ENCODE measurements at regions not wholly inside any gene's neighbourhood (a gene's known extent, or its start where the extent isn't known, plus 50 kb on each side); places are given as distances from the start of the nearest gene placed in this dataset.

DNA sequence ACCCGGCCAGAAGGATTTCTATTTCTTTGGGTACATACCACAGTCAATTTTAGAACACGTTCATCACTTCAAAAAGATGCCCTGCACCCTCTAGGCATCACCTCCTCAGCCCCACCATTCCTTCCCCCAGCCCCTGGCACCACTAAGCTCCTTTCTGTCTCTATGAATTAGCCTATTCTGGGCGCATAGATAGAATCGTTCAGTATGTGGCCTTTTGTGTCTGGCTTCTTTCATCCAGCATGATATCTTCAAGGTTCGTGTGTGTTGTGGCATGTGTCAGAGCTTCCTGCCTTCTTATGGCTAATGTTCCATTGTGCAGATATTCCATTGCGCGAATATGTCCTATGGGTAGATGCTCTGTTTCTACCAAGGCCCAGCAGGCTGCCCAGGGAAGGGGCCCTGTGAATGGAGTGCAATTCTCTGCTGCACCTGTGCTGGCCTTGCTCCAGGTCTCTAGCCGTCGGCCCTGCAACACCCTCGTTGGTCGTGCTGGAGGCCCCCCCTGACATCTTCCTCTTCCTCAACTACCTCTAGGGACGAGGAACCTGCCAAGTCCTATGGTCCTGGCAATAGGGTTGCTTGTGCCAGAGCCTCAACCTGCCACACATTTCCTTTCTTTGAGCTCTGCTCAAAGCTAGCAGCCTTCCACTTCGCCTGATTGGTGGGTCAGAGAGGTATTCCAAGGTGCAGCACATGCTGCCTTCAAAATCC is 113.5 kb downstream of the RIPK4 start:
- 84 to 87% methylated on average over 13 of the region's 13 CpGs for WGBS, 2 experiments
- H3K4me3 ChIP-seq (ENCODE audit: insufficient read depth, low read depth, low read length) = no peak overlapping the region

GRCh38 chr21:41651830-41652229 is 115.0 kb downstream of the RIPK4 start:
- Histone ChIP-seq H3K9me3 (ENCODE audit: control insufficient read depth, low read length) (no peaks in the 10 kb centered on the region), H3K4me1 (ENCODE audit: control insufficient read depth, insufficient read depth, low read length) (no peaks in the 10 kb centered on the region), H3K27ac (ENCODE audit: insufficient read depth, low read depth, low read length, poor library complexity, severe bottlenecking) (no peak overlapping the region), H3K27me3 (ENCODE audit: control insufficient read depth, insufficient read depth, low read length, poor library complexity, severe bottlenecking) (no peaks in the 10 kb centered on the region), H3K36me3 (ENCODE audit: control insufficient read depth, insufficient read depth, low read length) (no peaks in the 10 kb centered on the region), H3K4me3 (ENCODE audit: insufficient read depth, low read depth, low read length) (no peak overlapping the region)
- WGBS, 2 experiments = 90 to 97% methylated on average over 6 of the region's 6 CpGs

More for the DNA sequence above, 113.5 kb downstream of the RIPK4 start:
- Histone ChIP-seq H3K4me1 (ENCODE audit: control insufficient read depth, insufficient read depth, low read length) (no peaks in the 10 kb centered on the region), H3K36me3 (ENCODE audit: control insufficient read depth, insufficient read depth, low read length) (no peaks in the 10 kb centered on the region), H3K9me3 (ENCODE audit: control insufficient read depth, low read length) (no peaks in the 10 kb centered on the region), H3K27me3 (ENCODE audit: control insufficient read depth, insufficient read depth, low read length, poor library complexity, severe bottlenecking) (no peaks in the 10 kb centered on the region), H3K27ac (ENCODE audit: insufficient read depth, low read depth, low read length, poor library complexity, severe bottlenecking) (no peak overlapping the region)

DNA sequence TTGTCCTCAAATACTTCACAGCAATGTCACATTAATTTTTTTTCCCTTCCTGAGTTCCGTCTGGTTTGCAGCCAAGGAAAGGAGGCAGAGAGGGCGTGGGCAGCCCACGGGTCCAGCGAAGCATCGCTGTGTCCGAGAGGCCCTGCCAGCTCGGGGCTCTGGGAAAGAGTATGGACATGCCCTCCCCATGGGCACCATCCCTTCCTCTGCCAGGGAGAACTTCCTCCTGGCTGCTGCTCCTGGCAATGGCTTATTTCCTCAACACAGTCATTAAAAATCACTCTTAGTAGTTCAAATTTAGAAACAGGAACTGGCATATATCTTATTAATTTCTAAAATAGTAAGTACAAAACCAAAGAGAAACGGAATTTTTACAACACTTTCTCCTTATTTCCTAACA is 115.4 kb downstream of the RIPK4 start:
- Histone ChIP-seq H3K27ac (ENCODE audit: insufficient read depth, low read depth, low read length, poor library complexity, severe bottlenecking) (no peak overlapping the region), H3K4me1 (ENCODE audit: control insufficient read depth, insufficient read depth, low read length) (no peaks in the 10 kb centered on the region), H3K36me3 (ENCODE audit: control insufficient read depth, insufficient read depth, low read length) (no peaks in the 10 kb centered on the region), H3K4me3 (ENCODE audit: insufficient read depth, low read depth, low read length) (no peak overlapping the region), H3K9me3 (ENCODE audit: control insufficient read depth, low read length) (no peaks in the 10 kb centered on the region), H3K27me3 (ENCODE audit: control insufficient read depth, insufficient read depth, low read length, poor library complexity, severe bottlenecking) (no peaks in the 10 kb centered on the region)
- 90 to 97% methylated on average over 7 to 8 of the region's 8 CpGs for WGBS, 2 experiments

- no peaks in the 10 kb centered on the region for H3K27me3 ChIP-seq (ENCODE audit: control insufficient read depth, insufficient read depth, low read length, poor library complexity, severe bottlenecking)
- WGBS, 2 experiments = 92 to 94% methylated on average over 19 of the region's 19 CpGs
- H3K4me3 ChIP-seq (ENCODE audit: insufficient read depth, low read depth, low read length) = no peak overlapping the region
- H3K36me3 ChIP-seq (ENCODE audit: control insufficient read depth, insufficient read depth, low read length) = no peaks in the 10 kb centered on the region
- no peaks in the 10 kb centered on the region for H3K4me1 ChIP-seq (ENCODE audit: control insufficient read depth, insufficient read depth, low read length)
- no peak overlapping the region for H3K27ac ChIP-seq (ENCODE audit: insufficient read depth, low read depth, low read length, poor library complexity, severe bottlenecking)
- no peaks in the 10 kb centered on the region for H3K9me3 ChIP-seq (ENCODE audit: control insufficient read depth, low read length)
These were observed 116.2 kb downstream of the RIPK4 start for GRCh38 chr21:41650526-41651145.

GRCh38 chr21:41648591-41649031 is 118.2 kb downstream of the RIPK4 start:
- Histone ChIP-seq H3K4me1 (ENCODE audit: control insufficient read depth, insufficient read depth, low read length) (no peaks in the 10 kb centered on the region), H3K9me3 (ENCODE audit: control insufficient read depth, low read length) (no peaks in the 10 kb centered on the region), H3K27me3 (ENCODE audit: control insufficient read depth, insufficient read depth, low read length, poor library complexity, severe bottlenecking) (no peaks in the 10 kb centered on the region), H3K4me3 (ENCODE audit: insufficient read depth, low read depth, low read length) (no peak overlapping the region), H3K36me3 (ENCODE audit: control insufficient read depth, insufficient read depth, low read length) (no peaks in the 10 kb centered on the region), H3K27ac (ENCODE audit: insufficient read depth, low read depth, low read length, poor library complexity, severe bottlenecking) (no peak overlapping the region)
- 92 to 96% methylated on average over 9 of the region's 9 CpGs for WGBS, 2 experiments

- no peak overlapping the region for H3K27ac ChIP-seq (ENCODE audit: insufficient read depth, low read depth, low read length, poor library complexity, severe bottlenecking)
- no peaks in the 10 kb centered on the region for H3K27me3 ChIP-seq (ENCODE audit: control insufficient read depth, insufficient read depth, low read length, poor library complexity, severe bottlenecking)
- H3K9me3 ChIP-seq (ENCODE audit: control insufficient read depth, low read length) = no peaks in the 10 kb centered on the region
- 95 to 96% methylated on average over 9 of the region's 9 CpGs for WGBS, 2 experiments
- no peak overlapping the region for H3K4me3 ChIP-seq (ENCODE audit: insufficient read depth, low read depth, low read length)
- no peaks in the 10 kb centered on the region for H3K4me1 ChIP-seq (ENCODE audit: control insufficient read depth, insufficient read depth, low read length)
- no peaks in the 10 kb centered on the region for H3K36me3 ChIP-seq (ENCODE audit: control insufficient read depth, insufficient read depth, low read length)
These were observed 118.9 kb downstream of the RIPK4 start for GRCh38 chr21:41647806-41648561.

GRCh38 chr21:41643246-41643966 is 123.4 kb downstream of the RIPK4 start:
- Histone ChIP-seq H3K4me1 (ENCODE audit: control insufficient read depth, insufficient read depth, low read length) (no peaks in the 10 kb centered on the region), H3K36me3 (ENCODE audit: control insufficient read depth, insufficient read depth, low read length) (no peaks in the 10 kb centered on the region), H3K27me3 (ENCODE audit: control insufficient read depth, insufficient read depth, low read length, poor library complexity, severe bottlenecking) (no peaks in the 10 kb centered on the region), H3K27ac (ENCODE audit: insufficient read depth, low read depth, low read length, poor library complexity, severe bottlenecking) (no peak overlapping the region), H3K4me3 (ENCODE audit: insufficient read depth, low read depth, low read length) (no peak overlapping the region), H3K9me3 (ENCODE audit: control insufficient read depth, low read length) (no peaks in the 10 kb centered on the region)
- 94 to 98% methylated on average over 7 to 10 of the region's 10 CpGs for WGBS, 2 experiments

DNA sequence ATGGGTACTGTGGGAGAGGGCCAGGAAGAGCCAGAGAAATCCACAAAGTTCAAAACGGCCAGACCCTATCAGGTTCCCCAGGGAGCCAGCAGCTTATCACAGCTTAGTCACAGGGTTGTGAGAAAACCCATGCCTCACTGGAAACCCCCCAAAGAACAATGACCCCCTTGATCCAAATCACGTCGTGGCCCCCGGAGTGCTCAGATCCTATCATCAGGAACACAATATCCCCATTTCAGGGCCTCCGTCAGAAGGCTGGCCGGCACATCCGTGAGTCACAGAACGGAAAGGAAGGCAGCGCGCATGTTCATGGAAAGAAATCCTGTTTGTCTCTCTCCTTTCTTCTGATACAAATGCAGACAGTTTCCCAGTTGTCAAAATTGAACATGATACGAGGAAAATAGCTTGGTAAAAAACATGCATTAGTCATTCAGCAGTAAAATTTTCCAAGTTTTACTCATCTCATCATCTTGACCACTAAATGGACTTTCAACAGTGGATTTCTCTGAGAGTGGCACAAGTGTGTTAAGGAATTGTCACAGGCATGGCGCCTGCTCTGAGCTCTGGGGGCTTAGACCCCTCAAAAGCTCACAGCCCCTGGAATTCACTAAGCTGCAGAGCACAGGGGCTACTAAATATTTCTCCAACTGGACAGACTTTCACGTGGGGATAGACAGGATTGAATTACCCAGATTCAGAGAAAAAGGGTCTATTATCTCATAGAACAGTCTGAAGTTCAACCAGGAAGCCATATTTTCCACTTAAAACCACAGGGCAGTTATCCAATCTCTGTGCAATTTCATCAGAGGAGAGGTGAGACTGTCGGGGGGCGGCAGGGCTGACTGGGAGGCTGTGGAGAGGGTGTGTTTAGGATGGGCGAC is 124.8 kb downstream of the RIPK4 start:
- Histone ChIP-seq H3K36me3 (ENCODE audit: control insufficient read depth, insufficient read depth, low read length) (no peaks in the 10 kb centered on the region), H3K27ac (ENCODE audit: insufficient read depth, low read depth, low read length, poor library complexity, severe bottlenecking) (no peak overlapping the region), H3K9me3 (ENCODE audit: control insufficient read depth, low read length) (no peaks in the 10 kb centered on the region), H3K4me3 (ENCODE audit: insufficient read depth, low read depth, low read length) (no peak overlapping the region), H3K4me1 (ENCODE audit: control insufficient read depth, insufficient read depth, low read length) (no peaks in the 10 kb centered on the region), H3K27me3 (ENCODE audit: control insufficient read depth, insufficient read depth, low read length, poor library complexity, severe bottlenecking) (no peaks in the 10 kb centered on the region)
- WGBS, 2 experiments = 71 to 75% methylated on average over 16 of the region's 16 CpGs

GRCh38 chr21:41641510-41641815 is 125.4 kb downstream of the RIPK4 start:
- Histone ChIP-seq H3K4me1 (ENCODE audit: control insufficient read depth, insufficient read depth, low read length) (no peaks in the 10 kb centered on the region), H3K27me3 (ENCODE audit: control insufficient read depth, insufficient read depth, low read length, poor library complexity, severe bottlenecking) (no peaks in the 10 kb centered on the region), H3K4me3 (ENCODE audit: insufficient read depth, low read depth, low read length) (no peak overlapping the region), H3K27ac (ENCODE audit: insufficient read depth, low read depth, low read length, poor library complexity, severe bottlenecking) (no peak overlapping the region), H3K36me3 (ENCODE audit: control insufficient read depth, insufficient read depth, low read length) (no peaks in the 10 kb centered on the region), H3K9me3 (ENCODE audit: control insufficient read depth, low read length) (no peaks in the 10 kb centered on the region)
- WGBS, 2 experiments = 78 to 82% methylated on average over 3 of the region's 3 CpGs

Data from ectodermal cell (in vitro differentiated cells).